HCT116 (cell line): ENCODE measurements at regions not wholly inside any gene's neighbourhood (a gene's known extent, or its start where the extent isn't known, plus 50 kb on each side); places are given as distances from the start of the nearest gene placed in this dataset.

ENCODE experiments used
- ATAC-seq: fragments of 200-7000 bp; cut with Tn5 transposase; 2 replicates; pipeline ENCODE4 v1.9.1; 2020; ENCODE audit warnings: mild to moderate bottlenecking, moderate library complexity
- BruUV-seq: library from RNA; stranded (reverse); fragments of 400-500 nt; replicated peaks from 2 replicates; lab custom pipeline; 2021; lab: Mats Ljungman, UMichigan
- CTCF ChIA-PET: fragments of 300-600 bp; sonication (Branson Sonifier 250); formaldehyde crosslinking; loops from one replicate; lab custom pipeline; 2021; ENCODE audit warnings: antibody characterized with exemption; lab: Charles Lee
- POLR2A ChIA-PET: fragments of 300-600, 350-600 bp; sonication (Branson Sonifier 250); formaldehyde crosslinking; loops from one replicate; lab custom pipeline; 2021; ENCODE audit warnings: antibody characterized with exemption; lab: Charles Lee
- RAD21 ChIA-PET, 2 experiments: fragments of 300-600 bp; sonication (Branson Sonifier 250); formaldehyde crosslinking; loops; one replicate each; lab custom pipeline; 2023; ENCODE audit warnings: low total read pairs in 2 of 2; ENCODE audit not compliant: uncharacterized antibody in 2 of 2, unreplicated experiment in 2 of 2, low non-redundant PET in 1 of 2; lab: Charles Lee
- DNase-seq: peaks from one replicate; pipeline ENCODE4 v3.0.0-alpha.2; 2010; ENCODE audit warnings: low read depth, low spot score
- H2AFZ ChIP-seq: fragments of 200-600 bp; shearing (Covaris generic), sonication (generic); 2 replicates; pipeline ENCODE4 v1.6.1; 2017; ENCODE audit warnings: low read depth, mixed run types, mixed read lengths, antibody characterized with exemption, low read length; ENCODE audit not compliant: poor library complexity, severe bottlenecking
- H3K27ac ChIP-seq: 2 replicates; pipeline ENCODE4 v1.5.1; 2012; ENCODE audit warnings: low read depth, low read length
- H3K27me3 ChIP-seq: fragments of 200-600 bp; sonication (generic); 2 replicates; pipeline ENCODE4 v1.6.1; 2016; ENCODE audit warnings: mixed run types, low read length, mixed read lengths; ENCODE audit not compliant: insufficient read depth
- H3K36me3 ChIP-seq, 2 experiments: fragments of 200-500 bp in 1 of 2; fragments of 200-600 bp in 1 of 2; sonication (Bioruptor generic) in 1 of 2; sonication (generic) in 1 of 2; 2 replicates each; pipeline versions ENCODE4 v1.5.1 to v1.6.1; 2014 to 2016; ENCODE audit warnings: low read length in 2 of 2, inconsistent platforms in 1 of 2, mixed read lengths in 1 of 2, mixed run types in 1 of 2; ENCODE audit not compliant: insufficient read depth in 2 of 2, control insufficient read depth in 1 of 2
- H3K4me1 ChIP-seq, 2 experiments: fragments of 200-600 bp in 1 of 2; sonication (generic) in 1 of 2; 2 replicates each; pipeline versions ENCODE4 v1.5.1 to v1.6.1; 2012 to 2017; ENCODE audit warnings: low read length in 2 of 2, inconsistent platforms in 1 of 2, mild to moderate bottlenecking in 1 of 2, mixed read lengths in 1 of 2, mixed run types in 1 of 2, moderate library complexity in 1 of 2; ENCODE audit not compliant: insufficient read depth in 2 of 2, control insufficient read depth in 1 of 2
- H3K4me2 ChIP-seq: fragments of 200-600 bp; sonication (generic); 2 replicates; pipeline ENCODE4 v1.6.1; 2017; ENCODE audit warnings: mixed run types, low read length, mixed read lengths
- H3K4me3 ChIP-seq, 2 experiments: fragments of 200-600 bp in 1 of 2; sonication (generic) in 1 of 2; replicated peaks in 1 of 2; 2 replicates each; pipeline ENCODE4 v1.5.1; 2011 to 2016; ENCODE audit warnings: low read length in 2 of 2, control low read depth in 1 of 2, low read depth in 1 of 2, mild to moderate bottlenecking in 1 of 2, mixed read lengths in 1 of 2, mixed run types in 1 of 2
- H3K79me2 ChIP-seq: fragments of 200-600 bp; sonication (generic); 2 replicates; pipeline ENCODE4 v1.6.1; 2017; ENCODE audit warnings: mild to moderate bottlenecking, mixed run types, low read length, moderate library complexity, mixed read lengths; ENCODE audit not compliant: insufficient read depth
- H3K9ac ChIP-seq: fragments of 200-600 bp; sonication (generic); 2 replicates; pipeline ENCODE4 v1.6.1; 2016; ENCODE audit warnings: low read length, mixed read lengths
- H3K9me2 ChIP-seq: fragments of 200-600 bp; sonication (generic), shearing (Covaris generic); 2 replicates; pipeline ENCODE4 v1.6.1; 2017; ENCODE audit warnings: mixed run types, mild to moderate bottlenecking, moderate library complexity; ENCODE audit not compliant: insufficient read depth
- H3K9me3 ChIP-seq, 2 experiments: fragments of 200-500 bp in 1 of 2; fragments of 200-600 bp in 1 of 2; sonication (Bioruptor generic) in 1 of 2; sonication (generic) in 1 of 2; 2 replicates each; pipeline ENCODE4 v1.6.1; 2014 to 2017; ENCODE audit warnings: low read length in 2 of 2, mixed read lengths in 2 of 2, inconsistent platforms in 1 of 2, low read depth in 1 of 2, mild to moderate bottlenecking in 1 of 2, mixed run types in 1 of 2, moderate library complexity in 1 of 2; ENCODE audit not compliant: control insufficient read depth in 1 of 2, insufficient read depth in 1 of 2
- H4K20me1 ChIP-seq: fragments of 200-600 bp; sonication (generic), shearing (Covaris generic); 2 replicates; pipeline ENCODE4 v1.6.1; 2017; ENCODE audit warnings: mixed run types, mild to moderate bottlenecking, moderate library complexity; ENCODE audit not compliant: insufficient read depth
- CBX3 ChIP-seq: IDR thresholded peaks from 2 replicates; pipeline ENCODE4 v1.6.1; 2012; ENCODE audit warnings: low read depth
- CEBPB ChIP-seq: IDR thresholded peaks from 2 replicates; pipeline ENCODE4 v1.6.1; 2012; ENCODE audit warnings: low read depth
- EGR1 ChIP-seq: IDR thresholded peaks from 2 replicates; pipeline ENCODE4 v1.6.1; 2012; ENCODE audit warnings: low read depth
- ELF1 ChIP-seq: IDR thresholded peaks from 2 replicates; pipeline ENCODE4 v1.6.1; 2012; ENCODE audit warnings: low read depth, borderline replicate concordance
- EZH2 ChIP-seq: fragments of 200-600 bp; sonication (generic); IDR thresholded peaks from 2 replicates; pipeline ENCODE4 v1.6.1; 2017; ENCODE audit warnings: antibody characterized with exemption, mixed run types
- EZH2phosphoT487 ChIP-seq: fragments of 200-600 bp; IDR thresholded peaks from 2 replicates; pipeline ENCODE4 v1.6.1; 2018; ENCODE audit warnings: antibody characterized with exemption, borderline replicate concordance
- FOSL1 ChIP-seq: IDR thresholded peaks from 2 replicates; pipeline ENCODE4 v1.6.1; 2012; ENCODE audit warnings: low read depth
- JUND ChIP-seq: IDR thresholded peaks from 2 replicates; pipeline ENCODE4 v1.6.1; 2012
- POLR2A ChIP-seq: IDR thresholded peaks from 2 replicates; pipeline ENCODE4 v1.7.0; 2011; ENCODE audit warnings: borderline replicate concordance; ENCODE audit not compliant: insufficient read depth, insufficient read length; ENCODE audit errors: extremely low read depth
- POLR2AphosphoS5 ChIP-seq: IDR thresholded peaks from 2 replicates; pipeline ENCODE4 v1.6.1; 2011; ENCODE audit warnings: mild to moderate bottlenecking, low read depth, low read length, moderate library complexity
- RAD21 ChIP-seq: IDR thresholded peaks from 2 replicates; pipeline ENCODE4 v1.6.1; 2012; ENCODE audit warnings: low read depth, mild to moderate bottlenecking
- SP1 ChIP-seq: IDR thresholded peaks from 2 replicates; pipeline ENCODE4 v1.6.1; 2012; ENCODE audit warnings: low read depth
- TCF7L2 ChIP-seq: IDR thresholded peaks from 2 replicates; pipeline ENCODE4 v1.7.0; 2011; ENCODE audit warnings: borderline replicate concordance, inconsistent platforms; ENCODE audit not compliant: insufficient read depth, insufficient read length; ENCODE audit errors: extremely low read depth
- YY1 ChIP-seq: IDR thresholded peaks from 2 replicates; pipeline ENCODE4 v1.6.1; 2011; ENCODE audit warnings: low read length, low read depth, moderate library complexity, mild to moderate bottlenecking; ENCODE audit not compliant: insufficient replicate concordance; ENCODE audit errors: extremely low read depth
- ZNF274 ChIP-seq: fragments of 200-500 bp; sonication (Bioruptor generic); IDR thresholded peaks from 2 replicates; pipeline ENCODE4 v1.6.1; 2014; ENCODE audit warnings: mild to moderate bottlenecking, low read depth, low read length, inconsistent platforms
- intact Hi-C: fragments of 100-400 bp; cut with micrococcal nuclease; formaldehyde crosslinking; loops from 2 replicates; pipeline ENCODE4 v1.10.0; 2022
- TF ChIP-seq, protein P1 (sequence below): IDR thresholded peaks from 2 replicates; pipeline ENCODE4 v1.6.1; 2011; ENCODE audit warnings: mild to moderate bottlenecking, low read length, moderate library complexity; ENCODE audit not compliant: insufficient replicate concordance; ENCODE audit errors: extremely low read depth
- TF ChIP-seq, protein P2 (sequence below): IDR thresholded peaks from 2 replicates; pipeline ENCODE4 v1.6.1; 2012; ENCODE audit warnings: low read depth
- TF ChIP-seq, protein P3 (sequence below): IDR thresholded peaks from 2 replicates; pipeline ENCODE4 v1.6.1; 2012
- TF ChIP-seq, protein P4 (sequence below): IDR thresholded peaks from 2 replicates; pipeline ENCODE4 v1.6.1; 2012

DNA sequence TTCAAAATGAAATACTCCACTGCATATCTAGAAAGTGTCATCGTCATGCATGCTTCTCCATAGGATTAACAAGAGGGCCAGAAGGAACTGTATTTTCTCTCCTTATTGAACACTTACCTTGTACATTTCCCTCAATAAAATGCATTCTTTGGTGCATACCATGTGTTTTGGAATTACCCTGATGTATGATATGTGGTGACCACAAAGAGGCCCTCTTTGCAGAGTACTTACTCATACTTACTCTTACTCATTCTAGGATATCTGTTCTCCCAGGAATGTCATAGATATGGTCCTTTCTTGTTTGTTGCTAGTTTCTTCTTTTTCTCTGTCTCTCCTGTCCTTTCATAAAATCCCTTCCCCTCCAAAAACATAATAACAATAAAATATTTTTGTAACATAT, 1087.1 kb upstream of the POT1 start:
- no peaks in the 10 kb centered on the region for H3K9me2 ChIP-seq
- H3K9me3 ChIP-seq, result no peaks in the 10 kb centered on the region
- H3K9ac ChIP-seq, result no peak overlapping the region
- no peaks in the 10 kb centered on the region for H3K79me2 ChIP-seq
- H2AFZ ChIP-seq, result no peak overlapping the region
- H3K27ac ChIP-seq, result no peak overlapping the region
- CTCF ChIA-PET, result no interaction called here
- H3K27me3 ChIP-seq, result no peaks in the 10 kb centered on the region
- intact Hi-C loops, result no loop called here
- DNase-seq, result no peak
- no TSS peak for BruUV-seq
- ATAC-seq, result no peak
- no peaks in the 10 kb centered on the region for H3K36me3 ChIP-seq
- RAD21 ChIA-PET, result no interaction called here
- TF ChIP-seq SP1 (no peak), TCF7L2 (no peak), CBX3 (no peak), YY1 (no peak), POLR2A (no peak), EGR1 (no peak), EZH2phosphoT487 (no peak), ELF1 (no peak), POLR2AphosphoS5 (no peak), JUND (no peak), ZNF274 (no peak), FOSL1 (no peak), RAD21 (no peak), EZH2 (no peak), CEBPB (no peak)
- TF ChIP-seq, protein P1, sequence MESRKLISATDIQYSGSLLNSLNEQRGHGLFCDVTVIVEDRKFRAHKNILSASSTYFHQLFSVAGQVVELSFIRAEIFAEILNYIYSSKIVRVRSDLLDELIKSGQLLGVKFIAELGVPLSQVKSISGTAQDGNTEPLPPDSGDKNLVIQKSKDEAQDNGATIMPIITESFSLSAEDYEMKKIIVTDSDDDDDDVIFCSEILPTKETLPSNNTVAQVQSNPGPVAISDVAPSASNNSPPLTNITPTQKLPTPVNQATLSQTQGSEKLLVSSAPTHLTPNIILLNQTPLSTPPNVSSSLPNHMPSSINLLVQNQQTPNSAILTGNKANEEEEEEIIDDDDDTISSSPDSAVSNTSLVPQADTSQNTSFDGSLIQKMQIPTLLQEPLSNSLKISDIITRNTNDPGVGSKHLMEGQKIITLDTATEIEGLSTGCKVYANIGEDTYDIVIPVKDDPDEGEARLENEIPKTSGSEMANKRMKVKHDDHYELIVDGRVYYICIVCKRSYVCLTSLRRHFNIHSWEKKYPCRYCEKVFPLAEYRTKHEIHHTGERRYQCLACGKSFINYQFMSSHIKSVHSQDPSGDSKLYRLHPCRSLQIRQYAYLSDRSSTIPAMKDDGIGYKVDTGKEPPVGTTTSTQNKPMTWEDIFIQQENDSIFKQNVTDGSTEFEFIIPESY, result no peak
- TF ChIP-seq, protein P2, sequence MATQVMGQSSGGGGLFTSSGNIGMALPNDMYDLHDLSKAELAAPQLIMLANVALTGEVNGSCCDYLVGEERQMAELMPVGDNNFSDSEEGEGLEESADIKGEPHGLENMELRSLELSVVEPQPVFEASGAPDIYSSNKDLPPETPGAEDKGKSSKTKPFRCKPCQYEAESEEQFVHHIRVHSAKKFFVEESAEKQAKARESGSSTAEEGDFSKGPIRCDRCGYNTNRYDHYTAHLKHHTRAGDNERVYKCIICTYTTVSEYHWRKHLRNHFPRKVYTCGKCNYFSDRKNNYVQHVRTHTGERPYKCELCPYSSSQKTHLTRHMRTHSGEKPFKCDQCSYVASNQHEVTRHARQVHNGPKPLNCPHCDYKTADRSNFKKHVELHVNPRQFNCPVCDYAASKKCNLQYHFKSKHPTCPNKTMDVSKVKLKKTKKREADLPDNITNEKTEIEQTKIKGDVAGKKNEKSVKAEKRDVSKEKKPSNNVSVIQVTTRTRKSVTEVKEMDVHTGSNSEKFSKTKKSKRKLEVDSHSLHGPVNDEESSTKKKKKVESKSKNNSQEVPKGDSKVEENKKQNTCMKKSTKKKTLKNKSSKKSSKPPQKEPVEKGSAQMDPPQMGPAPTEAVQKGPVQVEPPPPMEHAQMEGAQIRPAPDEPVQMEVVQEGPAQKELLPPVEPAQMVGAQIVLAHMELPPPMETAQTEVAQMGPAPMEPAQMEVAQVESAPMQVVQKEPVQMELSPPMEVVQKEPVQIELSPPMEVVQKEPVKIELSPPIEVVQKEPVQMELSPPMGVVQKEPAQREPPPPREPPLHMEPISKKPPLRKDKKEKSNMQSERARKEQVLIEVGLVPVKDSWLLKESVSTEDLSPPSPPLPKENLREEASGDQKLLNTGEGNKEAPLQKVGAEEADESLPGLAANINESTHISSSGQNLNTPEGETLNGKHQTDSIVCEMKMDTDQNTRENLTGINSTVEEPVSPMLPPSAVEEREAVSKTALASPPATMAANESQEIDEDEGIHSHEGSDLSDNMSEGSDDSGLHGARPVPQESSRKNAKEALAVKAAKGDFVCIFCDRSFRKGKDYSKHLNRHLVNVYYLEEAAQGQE, result no peak
- TF ChIP-seq, protein P3, sequence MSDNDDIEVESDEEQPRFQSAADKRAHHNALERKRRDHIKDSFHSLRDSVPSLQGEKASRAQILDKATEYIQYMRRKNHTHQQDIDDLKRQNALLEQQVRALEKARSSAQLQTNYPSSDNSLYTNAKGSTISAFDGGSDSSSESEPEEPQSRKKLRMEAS, result no peak
- TF ChIP-seq, protein P4, sequence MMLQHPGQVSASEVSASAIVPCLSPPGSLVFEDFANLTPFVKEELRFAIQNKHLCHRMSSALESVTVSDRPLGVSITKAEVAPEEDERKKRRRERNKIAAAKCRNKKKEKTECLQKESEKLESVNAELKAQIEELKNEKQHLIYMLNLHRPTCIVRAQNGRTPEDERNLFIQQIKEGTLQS, result no peak
- TF ChIP-seq, all 23 proteins: peak for 0
- Histone ChIP-seq H4K20me1 (no peaks in the 10 kb centered on the region), H3K4me2 (no peak overlapping the region), H3K4me1 (no peaks in the 10 kb centered on the region), H3K4me3 (no peak overlapping the region)
- POLR2A ChIA-PET, result no interaction called here
